ENCODE measurements at regions not wholly inside any gene's neighbourhood (a gene's known extent, or its start where the extent isn't known, plus 50 kb on each side); places are given as distances from the start of the nearest gene placed in this dataset.

GRCh38 chr3:157650699-157651098 lies 147.5 kb upstream of the VEPH1 start:
- TF ChIP-seq CTCF (IDR thresholded peaks at IDR 0.05) (no peak), POLR2A (IDR thresholded peaks at IDR 0.05) (no peak)
